Kidney (tissue), 13 donors: ENCODE measurements at regions not wholly inside any gene's neighbourhood (a gene's known extent, or its start where the extent isn't known, plus 50 kb on each side); places are given as distances from the start of the nearest gene placed in this dataset.

Experiments used
- DNase-seq, 5 donors: peaks; one replicate each; pipeline ENCODE4 v3.0.0-alpha.2; 2013 to 2020
- FAIRE-seq: peaks from 2 replicates; lab custom pipeline; 2012; peaks lifted over from hg19 to GRCh38; lab: Jason Lieb, UNC
- H3K27ac ChIP-seq, 2 donors: one replicate each; pipeline ENCODE4 v1.7.0; 2013; ENCODE audit warnings: low read depth in 2 of 2, low read length in 2 of 2, inconsistent platforms in 1 of 2
- H3K27me3 ChIP-seq: one replicate; pipeline ENCODE4 v1.7.1; 2013; ENCODE audit warnings: low read length, inconsistent platforms; ENCODE audit not compliant: control insufficient read depth, insufficient read depth
- H3K36me3 ChIP-seq, 3 donors: one replicate each; pipeline versions ENCODE4 v1.7.0 to v1.7.1; 2013; ENCODE audit warnings: low read length in 3 of 3, control low read depth in 1 of 3, inconsistent platforms in 1 of 3; ENCODE audit not compliant: insufficient read depth in 3 of 3, control insufficient read depth in 2 of 3
- H3K4me1 ChIP-seq, 3 donors: one replicate each; pipeline versions ENCODE4 v1.7.0 to v1.7.1; 2013; ENCODE audit warnings: low read length in 3 of 3, inconsistent platforms in 1 of 3, low read depth in 1 of 3; ENCODE audit not compliant: control insufficient read depth in 2 of 3, insufficient read depth in 2 of 3
- H3K4me3 ChIP-seq, 3 donors: one replicate each; pipeline versions ENCODE4 v1.7.0 to v1.8.1; 2013; ENCODE audit warnings: low read length in 3 of 3, control low read depth in 1 of 3, inconsistent platforms in 1 of 3
- H3K9ac ChIP-seq, 3 donors: one replicate each; pipeline versions ENCODE4 v1.7.0 to v1.7.1; 2013; ENCODE audit warnings: low read length in 3 of 3, control low read depth in 1 of 3, inconsistent platforms in 1 of 3
- H3K9me3 ChIP-seq, 3 donors: one replicate each; pipeline versions ENCODE4 v1.7.0 to v1.7.1; 2013; ENCODE audit warnings: low read length in 3 of 3, control low read depth in 1 of 3, inconsistent platforms in 1 of 3; ENCODE audit not compliant: control insufficient read depth in 2 of 3, insufficient read depth in 1 of 3
- intact Hi-C: fragments of 100-400 bp; cut with DNase I; formaldehyde crosslinking; loops from one replicate; pipeline ENCODE4 v1.11.1; 2022
- TF ChIP-seq, protein P1 (sequence below): IDR thresholded peaks from 3 replicates; pipeline ENCODE4 v1.5.1; 2012; ENCODE audit warnings: mild to moderate bottlenecking, moderate library complexity, borderline replicate concordance; ENCODE audit not compliant: insufficient read depth; ENCODE audit errors: extremely low read depth
- donor health status: control.
- donor health status: control.
- donor health status: control.
- donor health status: control.
- donor health status: control.
- donor health status: DM: yes; HTN: yes; CAD: no.
- donor health status: Normal renal cell carcinoma (clear cell type).

GRCh38 chr3:152208439-152208838, 60.3 kb upstream of the MBNL1 start:
- TF ChIP-seq, protein P1, sequence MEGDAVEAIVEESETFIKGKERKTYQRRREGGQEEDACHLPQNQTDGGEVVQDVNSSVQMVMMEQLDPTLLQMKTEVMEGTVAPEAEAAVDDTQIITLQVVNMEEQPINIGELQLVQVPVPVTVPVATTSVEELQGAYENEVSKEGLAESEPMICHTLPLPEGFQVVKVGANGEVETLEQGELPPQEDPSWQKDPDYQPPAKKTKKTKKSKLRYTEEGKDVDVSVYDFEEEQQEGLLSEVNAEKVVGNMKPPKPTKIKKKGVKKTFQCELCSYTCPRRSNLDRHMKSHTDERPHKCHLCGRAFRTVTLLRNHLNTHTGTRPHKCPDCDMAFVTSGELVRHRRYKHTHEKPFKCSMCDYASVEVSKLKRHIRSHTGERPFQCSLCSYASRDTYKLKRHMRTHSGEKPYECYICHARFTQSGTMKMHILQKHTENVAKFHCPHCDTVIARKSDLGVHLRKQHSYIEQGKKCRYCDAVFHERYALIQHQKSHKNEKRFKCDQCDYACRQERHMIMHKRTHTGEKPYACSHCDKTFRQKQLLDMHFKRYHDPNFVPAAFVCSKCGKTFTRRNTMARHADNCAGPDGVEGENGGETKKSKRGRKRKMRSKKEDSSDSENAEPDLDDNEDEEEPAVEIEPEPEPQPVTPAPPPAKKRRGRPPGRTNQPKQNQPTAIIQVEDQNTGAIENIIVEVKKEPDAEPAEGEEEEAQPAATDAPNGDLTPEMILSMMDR = no peak
- Histone ChIP-seq H3K9ac (no peak overlapping the region), H3K27me3 (no peaks in the 10 kb centered on the region), H3K4me3 (no peak overlapping the region), H3K36me3 (no peaks in the 10 kb centered on the region), H3K9me3 (no peaks in the 10 kb centered on the region), H3K4me1 (no peaks in the 10 kb centered on the region), H3K27ac (no peak overlapping the region)
- FAIRE-seq (no peak), DNase-seq (no peak)
- intact Hi-C loops = no loop called here

GRCh38 chr3:152209060-152209459, 59.7 kb upstream of the MBNL1 start:
- Histone ChIP-seq H3K27ac (no peak overlapping the region), H3K4me3 (no peak overlapping the region), H3K27me3 (no peaks in the 10 kb centered on the region), H3K4me1 (no peaks in the 10 kb centered on the region), H3K9me3 (no peaks in the 10 kb centered on the region), H3K36me3 (no peaks in the 10 kb centered on the region), H3K9ac (no peak overlapping the region)
- intact Hi-C loops = no loop called here
- FAIRE-seq (no peak), DNase-seq (no peak)
- TF ChIP-seq, protein P1 = no peak

- H3K36me3 ChIP-seq = no peaks in the 10 kb centered on the region
- DNase-seq (no peak), FAIRE-seq (no peak)
- H3K9me3 ChIP-seq = no peaks in the 10 kb centered on the region
- H3K27me3 ChIP-seq = no peaks in the 10 kb centered on the region
- H3K4me3 ChIP-seq = no peak overlapping the region
- no peaks in the 10 kb centered on the region for H3K4me1 ChIP-seq
- intact Hi-C loops = no loop called here
- TF ChIP-seq, protein P1 = no peak
- H3K27ac ChIP-seq = no peak overlapping the region
- no peak overlapping the region for H3K9ac ChIP-seq
These were observed 59.0 kb upstream of the MBNL1 start for GRCh38 chr3:152209776-152210175.

GRCh38 chr3:152210697-152211096, 58.0 kb upstream of the MBNL1 start:
- no peaks in the 10 kb centered on the region for H3K9me3 ChIP-seq
- H3K27me3 ChIP-seq = no peaks in the 10 kb centered on the region
- H3K4me3 ChIP-seq = no peak overlapping the region
- no peak for DNase-seq
- intact Hi-C loops = no loop called here
- no peak overlapping the region for H3K9ac ChIP-seq
- no peak overlapping the region for H3K27ac ChIP-seq
- TF ChIP-seq, protein P1 = no peak
- no peaks in the 10 kb centered on the region for H3K36me3 ChIP-seq
- no peaks in the 10 kb centered on the region for H3K4me1 ChIP-seq
- FAIRE-seq = no peak
